Anterior cingulate cortex (tissue), 58 donors: ENCODE measurements at regions not wholly inside any gene's neighbourhood (a gene's known extent, or its start where the extent isn't known, plus 50 kb on each side); places are given as distances from the start of the nearest gene placed in this dataset.

Experiments used
- DNase-seq, 58 donors: peaks; one replicate each; lab custom pipeline; 2025; lab: John Stamatoyannopoulos, UW

GRCh38 chr5:27266184-27266583, 227.8 kb upstream of the CDH9 start:
- DNase-seq = no peak

GRCh38 chr5:27257696-27258095, 219.3 kb upstream of the CDH9 start:
- peak in 1 of 58 donors; percentile 1 for DNase-seq

- DNase-seq = no peak
These were observed 214.5 kb upstream of the CDH9 start for GRCh38 chr5:27252911-27253310.

- no peak for DNase-seq
These were observed 203.9 kb upstream of the CDH9 start for GRCh38 chr5:27242258-27242626.

- no peak for DNase-seq
These were observed 203.3 kb upstream of the CDH9 start for GRCh38 chr5:27241564-27242257.

GRCh38 chr5:27240791-27241190, 202.4 kb upstream of the CDH9 start:
- DNase-seq = no peak

DNA sequence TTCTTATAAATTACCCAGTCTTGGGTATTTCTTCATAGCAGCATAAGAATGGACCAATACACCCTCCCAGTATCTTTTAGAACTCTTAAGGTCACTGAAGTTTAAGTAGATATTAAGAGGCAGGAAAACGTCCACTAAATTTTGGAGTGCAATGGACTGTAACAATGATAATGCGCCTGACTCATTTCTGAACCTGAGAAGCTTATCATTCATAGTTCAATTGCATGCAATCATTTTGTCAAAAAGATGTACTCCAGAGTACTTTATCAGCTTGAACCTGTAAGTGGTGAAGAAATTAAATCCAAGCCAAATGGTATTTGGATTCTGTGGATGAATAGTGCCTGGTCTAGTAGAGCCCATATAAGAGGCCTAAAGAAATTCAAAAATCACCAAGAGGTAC, 196.5 kb upstream of the CDH9 start:
- DNase-seq = no peak

GRCh38 chr5:27221410-27221809, 183.0 kb upstream of the CDH9 start:
- no peak for DNase-seq

- DNase-seq = no peak
These were observed 182.4 kb upstream of the CDH9 start for GRCh38 chr5:27220752-27221151.

DNA sequence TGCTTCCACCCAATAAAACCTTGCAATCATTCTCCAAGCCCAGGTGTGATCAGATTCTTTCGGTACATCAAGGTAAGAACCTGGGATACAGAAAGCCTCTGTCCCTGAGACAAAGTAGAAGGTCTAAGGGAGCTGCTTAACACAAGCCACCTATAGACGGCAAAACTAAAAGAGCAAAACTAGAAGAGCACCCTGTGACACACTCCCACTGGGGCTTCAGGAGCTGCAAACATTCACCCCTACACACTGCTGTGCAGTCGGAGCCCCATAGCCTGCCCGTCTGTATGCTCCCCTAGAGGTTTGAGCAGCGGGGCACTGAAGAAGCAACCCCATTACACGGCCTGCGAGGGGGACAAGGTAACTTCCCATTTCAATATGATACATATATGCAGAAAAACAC, 179.6 kb upstream of the CDH9 start:
- no peak for DNase-seq

DNA sequence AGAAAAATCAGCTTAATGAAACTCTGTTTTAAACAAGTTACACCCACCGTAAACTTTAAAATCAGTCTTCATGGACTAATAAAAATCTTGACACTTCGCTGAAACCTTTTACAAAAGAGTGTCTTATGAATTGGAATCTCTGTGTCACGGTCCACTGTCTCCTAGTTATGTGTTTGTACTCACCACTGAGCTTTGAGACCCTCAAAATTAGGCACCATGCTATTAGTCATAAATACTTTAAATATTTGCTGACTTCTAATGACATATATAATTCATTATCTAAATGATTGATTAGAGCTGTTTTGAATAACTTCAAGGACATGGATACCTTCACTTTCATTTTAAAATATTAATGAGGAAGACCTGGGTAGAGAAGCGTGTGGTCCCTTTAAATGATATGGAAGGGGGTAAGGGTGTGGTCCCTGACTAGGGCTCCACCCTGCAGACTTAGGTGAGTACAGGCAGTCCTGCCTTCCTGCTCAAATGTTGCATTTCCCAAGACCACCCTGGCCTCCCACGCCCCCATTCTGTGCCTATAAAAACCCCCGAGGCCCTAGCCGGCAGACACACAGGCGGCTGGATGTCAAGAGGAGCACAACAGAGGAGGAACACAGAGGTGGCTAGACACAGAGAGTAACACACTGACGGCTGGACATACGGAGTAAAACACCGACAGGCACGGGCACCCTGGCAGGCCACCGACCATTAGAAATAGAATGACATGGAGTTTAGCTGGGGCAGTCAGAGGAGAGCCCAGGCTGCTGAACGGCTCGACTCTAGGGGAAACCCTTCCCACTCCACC, 179.0 kb upstream of the CDH9 start:
- DNase-seq = no peak

DNA sequence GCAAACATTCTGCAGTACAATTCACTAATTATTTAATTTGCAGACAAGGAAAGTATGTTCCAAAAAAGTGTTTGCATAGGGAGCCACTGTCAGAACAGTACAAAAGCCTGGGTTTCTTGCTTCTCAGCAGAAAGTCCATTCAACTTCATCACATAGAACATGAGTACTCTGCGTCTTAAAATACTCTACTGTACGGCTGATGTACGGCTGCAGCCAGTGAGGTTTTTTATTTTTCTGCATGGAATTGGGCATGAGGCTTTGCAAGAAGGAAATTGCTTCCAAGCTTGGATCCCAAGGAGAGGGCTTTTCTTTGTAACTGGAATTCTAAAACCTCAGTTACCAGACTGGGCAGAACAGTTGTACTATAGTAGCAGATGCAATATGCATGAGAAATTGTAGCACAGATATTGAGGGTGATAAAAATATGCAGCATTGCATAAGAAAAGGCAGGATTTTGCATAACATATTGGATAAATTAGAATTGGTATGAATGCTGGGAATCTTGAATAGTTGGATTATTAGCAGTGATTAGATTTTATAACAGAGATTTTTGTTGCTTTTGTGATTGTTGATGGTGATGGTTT, 178.1 kb upstream of the CDH9 start:
- peak in 2 of 58 donors; percentile 1 to 2 for DNase-seq

DNA sequence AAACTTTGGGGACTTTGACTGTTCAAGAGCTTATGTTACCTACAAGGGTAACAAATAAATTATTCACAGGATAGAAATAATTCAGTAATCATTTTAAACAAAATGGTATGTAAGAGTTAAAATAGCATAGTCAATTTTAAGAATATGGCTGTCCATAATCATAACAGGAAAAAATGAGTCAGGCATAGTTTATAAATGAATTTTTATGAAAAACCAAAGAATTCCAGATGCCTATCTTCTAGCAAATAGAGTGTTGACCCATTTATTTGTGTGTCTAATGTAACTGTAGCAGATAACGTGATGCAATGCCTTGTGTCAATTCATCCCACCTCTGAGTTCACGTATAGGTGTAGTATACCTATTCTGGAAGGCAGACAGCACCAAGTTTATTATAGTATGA, 169.7 kb upstream of the CDH9 start:
- no peak for DNase-seq

DNA sequence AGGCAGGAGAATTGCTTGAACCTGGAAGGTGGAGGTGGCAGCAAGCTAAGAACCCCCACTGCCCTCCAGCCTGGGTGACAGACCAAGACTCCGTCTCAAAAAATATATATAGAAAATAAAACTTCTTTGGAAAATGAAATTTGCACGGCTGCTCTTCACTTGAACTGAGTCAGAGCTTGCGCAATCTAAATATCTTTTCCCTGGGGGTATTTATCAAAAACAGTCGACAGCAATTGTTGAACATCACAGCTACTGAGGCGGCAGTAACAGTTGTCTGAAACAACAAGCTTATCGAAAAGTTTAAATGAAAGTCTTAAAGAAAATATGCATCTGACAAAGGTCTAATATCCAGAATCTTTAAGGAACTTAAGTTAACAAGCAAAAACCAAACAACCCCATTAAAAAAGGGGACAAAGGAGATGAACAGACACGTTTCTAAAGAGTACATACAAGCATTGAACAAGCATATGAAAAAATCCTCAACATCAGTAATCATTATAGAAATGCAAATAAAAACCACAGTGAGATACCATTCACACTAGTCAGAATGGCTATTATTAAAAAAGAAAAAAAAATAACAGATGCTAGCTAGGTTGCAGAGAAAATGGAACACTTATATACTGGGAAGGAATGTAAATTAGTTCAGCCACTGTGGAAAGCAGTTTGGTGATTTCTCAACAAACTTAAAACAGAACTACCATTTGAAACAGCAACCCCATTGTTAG, 153.6 kb upstream of the CDH9 start:
- DNase-seq = no peak

DNA sequence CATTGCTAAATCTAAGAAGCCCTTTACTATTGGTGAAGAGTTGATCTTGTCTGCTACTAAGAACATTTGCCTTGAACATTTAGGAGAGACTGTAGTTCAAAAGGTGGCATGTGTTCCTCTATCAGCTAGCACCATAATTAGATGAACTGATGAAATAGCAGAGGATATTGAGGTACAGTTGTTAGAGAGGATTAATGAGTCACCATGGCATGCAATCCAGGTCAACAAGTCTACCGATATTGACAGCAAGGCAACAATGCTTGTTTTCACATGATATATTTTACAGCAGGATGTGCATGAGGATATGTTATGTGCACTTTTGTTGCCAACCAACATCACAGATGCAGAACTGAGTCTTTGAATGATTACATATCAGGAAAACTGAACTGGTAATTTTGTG, 134.3 kb upstream of the CDH9 start:
- no peak for DNase-seq

DNA sequence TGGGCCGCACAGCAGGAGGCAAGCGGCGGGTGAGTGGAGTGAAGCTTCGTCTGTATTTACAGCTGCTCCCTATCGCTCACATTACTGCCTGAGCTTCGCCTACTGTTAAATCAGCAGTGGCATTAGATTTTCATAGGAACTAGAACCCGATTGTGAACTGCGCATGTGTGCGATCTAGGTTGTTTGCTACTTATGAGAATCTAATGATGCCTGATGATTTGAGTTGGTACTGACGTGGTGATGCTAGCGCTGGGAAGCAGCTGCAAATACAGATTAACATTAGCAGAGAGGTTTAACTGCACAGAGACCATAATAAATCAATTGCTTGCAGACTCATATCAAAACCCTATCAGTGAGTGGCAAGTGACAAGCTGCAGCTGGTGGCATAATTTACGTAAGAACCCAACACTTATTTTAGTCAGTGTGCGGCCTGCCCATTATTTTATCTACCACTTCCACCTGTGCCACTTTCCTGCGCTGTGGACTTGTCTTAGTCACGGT, 133.4 kb upstream of the CDH9 start:
- DNase-seq = no peak

GRCh38 chr5:27158775-27159174, 120.4 kb upstream of the CDH9 start:
- no peak for DNase-seq

DNA sequence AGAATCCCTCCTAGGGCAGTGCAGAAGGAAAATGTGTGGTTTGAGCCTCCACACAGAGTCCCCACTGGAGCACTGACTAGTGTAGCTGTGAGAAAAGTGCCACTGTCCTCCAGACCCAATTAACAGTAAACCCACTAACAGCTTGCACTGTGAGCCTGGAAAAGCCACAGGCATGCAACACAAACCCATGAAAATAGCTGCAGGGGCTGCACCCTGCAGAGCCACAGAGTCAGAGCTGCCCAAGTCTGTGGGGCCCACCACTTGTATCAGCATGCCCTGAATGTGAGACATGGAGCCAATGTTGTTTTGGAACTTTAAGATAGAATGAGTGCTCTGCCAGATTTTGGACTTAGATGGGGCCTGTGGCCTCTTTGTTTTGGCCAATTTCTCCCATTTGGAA, 119.8 kb upstream of the CDH9 start:
- no peak for DNase-seq

DNA sequence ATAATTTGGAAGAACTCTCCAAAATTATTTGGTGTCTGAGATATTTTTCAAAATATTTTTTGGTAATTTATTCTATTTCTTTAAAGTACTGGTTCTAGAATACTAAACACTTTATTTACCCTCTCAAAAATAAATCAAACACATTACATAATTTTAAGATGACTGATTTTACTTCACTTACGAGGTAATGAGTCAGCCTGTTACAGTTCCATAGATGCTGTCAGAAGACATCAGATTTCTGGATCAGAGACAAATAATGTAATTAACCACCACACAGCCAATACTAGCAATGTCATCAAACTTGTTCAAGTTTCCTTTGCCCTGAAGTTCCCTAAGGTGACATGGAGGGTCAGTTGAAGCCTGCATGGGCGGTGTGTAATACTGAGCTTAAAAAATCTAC, 106.1 kb upstream of the CDH9 start:
- no peak for DNase-seq

DNA sequence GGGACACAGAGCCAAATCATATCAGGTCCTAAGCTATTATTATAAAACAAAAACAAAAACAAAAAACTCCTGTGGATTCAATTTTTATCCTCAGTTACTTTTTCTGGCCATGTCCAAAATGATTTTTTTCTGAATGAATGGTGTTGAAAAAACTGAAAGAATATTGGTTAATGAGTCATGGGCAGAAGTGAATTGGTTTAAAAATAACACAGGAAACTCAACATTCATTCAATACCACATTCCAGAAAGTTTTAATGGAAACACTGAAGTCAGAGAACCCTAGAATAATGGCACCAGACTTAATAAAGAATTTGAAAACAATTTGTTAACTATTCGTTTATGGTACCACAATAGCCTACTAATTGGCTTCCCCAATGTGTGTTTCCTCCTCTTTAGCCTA, 102.4 kb upstream of the CDH9 start:
- DNase-seq = no peak

DNA sequence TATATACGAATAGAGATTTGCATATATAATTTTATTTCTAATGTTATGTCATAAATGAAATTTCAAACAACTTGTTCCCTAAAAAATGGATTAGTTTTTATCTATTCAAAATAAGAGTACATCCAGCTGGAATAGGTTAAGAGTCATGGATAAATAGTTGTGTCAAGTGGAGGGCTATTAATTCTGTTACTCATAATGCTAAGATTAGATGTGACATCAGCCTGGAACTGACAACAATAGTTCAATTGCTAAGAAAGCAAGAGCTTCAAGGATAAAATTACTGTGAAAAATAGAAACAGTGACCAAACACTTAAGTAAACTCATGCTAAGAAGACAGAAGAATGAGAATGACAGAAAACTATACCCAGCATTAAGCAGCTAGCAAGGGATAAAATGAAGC, 92.2 kb upstream of the CDH9 start:
- no peak for DNase-seq
